Retinal pigment epithelial cell (primary cell): ENCODE measurements at regions not wholly inside any gene's neighbourhood (a gene's known extent, or its start where the extent isn't known, plus 50 kb on each side); places are given as distances from the start of the nearest gene placed in this dataset.

Source experiments
- DNase-seq: peaks from one replicate; pipeline ENCODE4 v3.0.0-alpha.2; 2010; ENCODE audit warnings: low read depth
- H3K4me3 ChIP-seq: 2 replicates; pipeline ENCODE4 v1.5.1; 2011; ENCODE audit warnings: mild to moderate bottlenecking, low read length, control low read depth, moderate library complexity
- TF ChIP-seq, protein P1 (sequence below): conservative IDR thresholded peaks from 2 replicates; pipeline ENCODE4 v1.5.1; 2011; ENCODE audit warnings: low read depth, low read length, control low read depth, inconsistent platforms

DNA sequence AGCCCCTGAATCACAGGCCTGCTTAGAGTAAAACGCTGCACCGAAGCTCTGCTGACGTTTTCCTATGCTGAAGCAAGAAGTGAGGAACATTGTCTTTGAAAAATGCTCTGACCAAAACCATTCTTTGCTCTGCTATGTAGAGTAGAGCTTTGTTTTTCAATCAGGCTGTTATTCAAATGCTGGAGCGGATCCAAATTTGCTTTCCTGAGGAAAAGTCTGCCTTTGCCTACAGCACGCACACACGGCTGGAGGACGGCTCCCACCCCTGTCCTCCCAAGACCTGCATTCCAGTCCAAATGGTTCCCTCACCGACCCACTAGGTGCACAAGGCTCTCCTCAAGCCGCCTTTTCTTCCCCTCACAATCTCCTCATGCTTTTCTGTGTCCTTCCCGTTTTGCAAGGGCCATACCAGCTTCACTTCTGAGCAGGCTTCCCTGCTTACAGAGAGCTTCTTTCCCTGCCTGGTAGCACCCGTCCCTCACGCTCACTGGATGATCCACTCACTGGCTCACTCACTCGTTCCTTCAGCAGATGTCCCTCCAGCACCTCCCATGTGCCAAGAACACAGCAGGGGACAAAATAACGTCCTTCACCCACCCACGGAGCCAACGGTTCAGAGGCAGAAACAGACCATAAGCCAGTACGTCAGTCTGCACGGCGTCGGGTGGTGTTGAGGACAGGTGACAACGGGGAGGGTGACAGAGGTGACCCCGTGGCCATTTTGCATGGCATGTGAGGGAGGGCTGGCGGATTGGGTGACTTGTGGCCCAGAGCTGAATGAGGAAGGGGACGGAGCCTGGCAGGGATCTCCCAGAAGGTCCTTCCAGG is 137.9 kb upstream of the NEDD9 start:
- no peak overlapping the region for H3K4me3 ChIP-seq
- TF ChIP-seq, protein P1, sequence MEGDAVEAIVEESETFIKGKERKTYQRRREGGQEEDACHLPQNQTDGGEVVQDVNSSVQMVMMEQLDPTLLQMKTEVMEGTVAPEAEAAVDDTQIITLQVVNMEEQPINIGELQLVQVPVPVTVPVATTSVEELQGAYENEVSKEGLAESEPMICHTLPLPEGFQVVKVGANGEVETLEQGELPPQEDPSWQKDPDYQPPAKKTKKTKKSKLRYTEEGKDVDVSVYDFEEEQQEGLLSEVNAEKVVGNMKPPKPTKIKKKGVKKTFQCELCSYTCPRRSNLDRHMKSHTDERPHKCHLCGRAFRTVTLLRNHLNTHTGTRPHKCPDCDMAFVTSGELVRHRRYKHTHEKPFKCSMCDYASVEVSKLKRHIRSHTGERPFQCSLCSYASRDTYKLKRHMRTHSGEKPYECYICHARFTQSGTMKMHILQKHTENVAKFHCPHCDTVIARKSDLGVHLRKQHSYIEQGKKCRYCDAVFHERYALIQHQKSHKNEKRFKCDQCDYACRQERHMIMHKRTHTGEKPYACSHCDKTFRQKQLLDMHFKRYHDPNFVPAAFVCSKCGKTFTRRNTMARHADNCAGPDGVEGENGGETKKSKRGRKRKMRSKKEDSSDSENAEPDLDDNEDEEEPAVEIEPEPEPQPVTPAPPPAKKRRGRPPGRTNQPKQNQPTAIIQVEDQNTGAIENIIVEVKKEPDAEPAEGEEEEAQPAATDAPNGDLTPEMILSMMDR: no peak
- DNase-seq: no peak

DNA sequence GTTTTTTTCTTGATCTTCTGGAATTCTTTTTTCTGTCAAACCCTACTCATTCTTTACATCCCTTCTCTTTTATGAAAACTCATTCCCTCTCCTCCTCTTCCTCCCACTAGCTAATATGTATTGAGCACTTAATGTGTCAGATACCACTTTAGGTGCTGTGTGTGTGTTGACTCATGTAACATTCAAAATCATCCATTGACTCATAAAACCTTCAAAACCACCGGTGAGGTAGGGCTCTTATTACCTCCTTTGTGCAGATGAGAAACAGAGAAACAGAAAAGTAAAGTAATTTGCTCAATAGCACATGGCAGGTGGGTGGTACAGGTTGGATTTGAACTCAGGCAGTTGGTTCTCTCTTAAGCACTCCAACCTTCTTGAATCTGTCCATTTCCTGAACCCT is 136.3 kb upstream of the NEDD9 start:
- TF ChIP-seq, protein P1: no peak
- no peak for DNase-seq
- H3K4me3 ChIP-seq: no peak overlapping the region

DNA sequence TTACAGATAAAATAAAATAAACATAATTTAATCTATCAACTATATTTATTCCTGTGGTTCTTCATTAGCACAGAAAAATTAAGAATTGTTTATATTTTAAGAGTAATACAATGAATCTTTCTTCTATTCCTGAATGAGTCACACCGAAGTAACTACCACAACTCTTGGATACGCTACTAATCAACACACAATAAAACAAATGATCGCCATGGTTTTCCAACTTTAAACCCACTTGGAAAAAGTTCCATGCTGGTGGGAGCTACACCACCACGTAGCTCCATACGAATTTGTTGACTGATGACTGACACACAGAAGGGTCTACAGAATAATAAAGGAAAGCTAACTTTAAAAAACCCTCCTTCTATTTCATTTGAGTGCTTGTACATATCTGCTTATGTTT is 135.8 kb upstream of the NEDD9 start:
- H3K4me3 ChIP-seq: no peak overlapping the region
- no peak for DNase-seq

DNA sequence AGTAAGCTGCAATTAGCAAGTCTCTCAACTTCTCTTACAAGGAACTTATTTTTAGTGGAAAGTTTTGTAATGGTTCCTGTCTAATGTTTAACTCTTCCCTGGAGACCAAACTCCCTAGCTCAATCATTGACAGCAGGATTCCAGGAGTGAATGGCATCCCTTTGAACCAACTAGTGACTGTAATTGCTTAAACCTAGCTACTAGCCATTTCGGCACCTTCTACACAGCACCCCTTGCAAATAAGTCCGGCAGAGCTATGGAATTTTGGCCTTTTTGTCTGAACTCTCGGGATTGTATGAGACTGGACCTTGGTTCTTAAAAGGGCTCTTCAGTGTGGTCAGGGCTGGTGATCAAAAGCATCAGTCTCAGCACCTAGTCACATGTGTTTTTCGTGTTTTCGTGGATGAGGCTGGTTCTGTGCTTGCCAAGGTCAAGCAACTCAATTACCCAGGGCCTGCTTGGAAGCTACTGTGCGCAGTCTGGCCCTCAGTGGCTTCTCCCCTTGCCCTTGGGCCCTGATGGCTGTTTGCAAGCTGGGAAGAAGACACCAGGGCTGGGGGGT is 135.3 kb upstream of the NEDD9 start:
- no peak overlapping the region for H3K4me3 ChIP-seq
- TF ChIP-seq, protein P1: no peak
- DNase-seq: no peak

More for the DNA sequence above, 135.8 kb upstream of the NEDD9 start:
- TF ChIP-seq, protein P1: no peak

DNA sequence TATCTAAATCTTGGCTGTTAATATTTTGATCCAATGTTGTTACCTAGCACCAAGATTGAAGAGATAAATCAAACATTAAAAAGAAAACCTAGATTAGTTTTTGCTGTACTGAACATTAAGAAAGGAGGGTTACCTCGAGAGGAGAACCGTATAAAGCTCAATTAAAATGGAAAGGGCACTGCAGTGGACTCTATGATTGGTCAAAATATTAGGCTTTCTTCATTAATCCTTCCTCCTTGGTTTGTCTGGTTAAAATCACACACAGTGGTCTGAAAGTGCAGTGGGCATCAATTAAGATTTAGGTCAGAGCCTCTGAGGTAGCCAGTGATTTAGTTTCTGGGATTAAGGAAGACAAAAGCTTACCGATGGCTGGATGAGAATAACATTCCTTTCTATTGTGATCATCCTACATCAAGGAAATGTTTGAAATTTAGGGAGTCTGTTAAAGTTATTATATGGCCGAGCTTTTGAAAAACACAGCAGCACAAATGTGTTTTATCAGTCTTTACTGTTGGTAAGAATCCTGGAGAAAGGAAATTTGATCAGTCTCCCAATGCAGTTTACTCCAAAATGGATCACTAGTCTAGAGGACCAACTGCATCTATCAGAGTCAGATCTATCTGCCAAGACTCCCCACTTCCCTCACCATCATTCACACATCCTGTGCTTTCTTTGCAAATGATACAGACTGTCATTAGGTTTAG is 134.6 kb upstream of the NEDD9 start:
- no peak overlapping the region for H3K4me3 ChIP-seq
- TF ChIP-seq, protein P1: no peak
- peak; percentile 8 for DNase-seq

DNA sequence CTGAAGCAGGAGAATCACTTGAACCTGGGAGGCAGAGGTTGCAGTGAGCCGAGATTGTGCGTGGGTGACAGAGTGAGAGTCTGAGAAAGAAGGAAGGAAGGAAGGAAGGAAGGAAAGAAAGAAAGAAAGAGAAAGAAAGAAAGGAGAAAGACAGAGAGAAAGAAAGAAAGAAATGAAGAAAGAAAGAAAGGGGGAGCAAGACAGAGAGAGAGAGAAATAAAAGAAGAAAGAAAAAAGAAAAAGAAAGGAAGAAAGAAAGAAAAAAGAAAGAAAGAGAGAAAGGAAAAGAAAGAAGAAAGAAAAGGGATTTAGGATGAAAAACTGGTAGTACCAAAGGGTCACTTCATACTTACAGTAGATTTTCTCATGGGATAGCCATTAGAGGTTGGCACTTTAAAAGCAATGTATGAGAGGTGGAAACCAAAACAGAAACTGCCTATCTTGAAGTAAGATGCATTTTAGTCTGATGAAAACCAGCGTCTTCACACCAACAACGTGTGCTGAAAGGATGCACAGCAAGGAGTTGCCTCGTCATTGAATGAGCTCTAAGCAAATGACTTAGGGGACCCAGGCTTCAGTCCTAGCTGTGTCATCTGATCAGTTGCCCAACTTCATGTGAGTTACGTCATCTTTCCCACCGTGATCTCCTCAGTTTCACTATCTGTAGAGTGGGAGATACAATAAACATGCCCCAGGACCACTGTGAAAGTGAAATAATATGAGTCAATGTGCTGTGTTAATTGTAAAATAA is 133.9 kb upstream of the NEDD9 start:
- DNase-seq: no peak
- TF ChIP-seq, protein P1: no peak
- no peak overlapping the region for H3K4me3 ChIP-seq
